A673 (cell line): ENCODE measurements at regions not wholly inside any gene's neighbourhood (a gene's known extent, or its start where the extent isn't known, plus 50 kb on each side); places are given as distances from the start of the nearest gene placed in this dataset.
A peak's percentile ranks its signal among the peaks of the same experiment; 100 is the strongest.

Source experiments
- BruUV-seq: library from RNA; stranded (reverse); fragments of 400-500 nt; replicated peaks from 2 replicates; lab custom pipeline; 2021; lab: Mats Ljungman, UMichigan
- CTCF ChIA-PET: fragments of 300-600 bp; sonication (Branson Sonifier 250); formaldehyde crosslinking; loops from one replicate; lab custom pipeline; 2022; ENCODE audit warnings: antibody characterized with exemption; lab: Charles Lee
- POLR2A ChIA-PET: fragments of 300-600 bp; sonication (Branson Sonifier 250); formaldehyde crosslinking; loops from one replicate; lab custom pipeline; 2022; ENCODE audit warnings: antibody characterized with exemption; ENCODE audit not compliant: low non-redundant PET; lab: Charles Lee
- DNase-seq: peaks from one replicate; pipeline ENCODE4 v3.0.0-alpha.2; 2015; ENCODE audit warnings: low spot score
- H3K27ac ChIP-seq: fragments of 200-600 bp; sonication (generic); 2 replicates; pipeline ENCODE4 v1.5.1; 2016; ENCODE audit warnings: mixed run types, low read depth, mild to moderate bottlenecking, mixed read lengths, antibody characterized with exemption, low read length; ENCODE audit not compliant: poor library complexity, severe bottlenecking
- H3K27me3 ChIP-seq: fragments of 200-600 bp; sonication (generic); replicated peaks from 2 replicates; pipeline ENCODE4 v1.6.1; 2017; ENCODE audit warnings: mixed run types, low read depth, mild to moderate bottlenecking, mixed read lengths, antibody characterized with exemption, low read length; ENCODE audit not compliant: insufficient read depth, poor library complexity
- H3K36me3 ChIP-seq: fragments of 200-600 bp; sonication (generic); 2 replicates; pipeline ENCODE4 v1.6.1; 2016; ENCODE audit warnings: mixed run types, mild to moderate bottlenecking, mixed read lengths, antibody characterized with exemption, low read length; ENCODE audit not compliant: insufficient read depth, poor library complexity, severe bottlenecking
- H3K4me1 ChIP-seq: fragments of 200-600 bp; sonication (generic); 2 replicates; pipeline ENCODE4 v1.6.1; 2017; ENCODE audit warnings: mixed run types, mild to moderate bottlenecking, mixed read lengths, antibody characterized with exemption, low read length; ENCODE audit not compliant: insufficient read depth, poor library complexity, severe bottlenecking
- H3K4me3 ChIP-seq: fragments of 200-600 bp; sonication (generic); 2 replicates; pipeline ENCODE4 v1.5.1; 2016; ENCODE audit warnings: low read depth, mixed run types, mild to moderate bottlenecking, mixed read lengths, low read length; ENCODE audit not compliant: poor library complexity, severe bottlenecking
- H3K9me3 ChIP-seq: fragments of 200-600 bp; sonication (generic); 2 replicates; pipeline ENCODE4 v1.6.1; 2016; ENCODE audit warnings: mixed run types, low read depth, mild to moderate bottlenecking, mixed read lengths, antibody characterized with exemption, low read length; ENCODE audit not compliant: poor library complexity, severe bottlenecking
- CTCF ChIP-seq: fragments of 300-800, 200-600 bp; sonication (generic); conservative IDR thresholded peaks from 2 replicates; pipeline ENCODE4 v1.5.1; 2017; ENCODE audit warnings: low read depth, mild to moderate bottlenecking, antibody characterized with exemption, low read length, moderate library complexity, mixed read lengths
- EZH2 ChIP-seq: fragments of 200-600 bp; sonication (generic); IDR thresholded peaks from 2 replicates; pipeline ENCODE4 v1.6.1; 2017; ENCODE audit warnings: borderline replicate concordance, low read depth, mild to moderate bottlenecking, mixed read lengths, antibody characterized with exemption, low read length; ENCODE audit not compliant: poor library complexity, severe bottlenecking
- intact Hi-C: fragments of 100-400 bp; cut with micrococcal nuclease; formaldehyde crosslinking; loops from one replicate; pipeline ENCODE4 v1.10.0; 2022; ENCODE audit not compliant: unreplicated experiment

DNA sequence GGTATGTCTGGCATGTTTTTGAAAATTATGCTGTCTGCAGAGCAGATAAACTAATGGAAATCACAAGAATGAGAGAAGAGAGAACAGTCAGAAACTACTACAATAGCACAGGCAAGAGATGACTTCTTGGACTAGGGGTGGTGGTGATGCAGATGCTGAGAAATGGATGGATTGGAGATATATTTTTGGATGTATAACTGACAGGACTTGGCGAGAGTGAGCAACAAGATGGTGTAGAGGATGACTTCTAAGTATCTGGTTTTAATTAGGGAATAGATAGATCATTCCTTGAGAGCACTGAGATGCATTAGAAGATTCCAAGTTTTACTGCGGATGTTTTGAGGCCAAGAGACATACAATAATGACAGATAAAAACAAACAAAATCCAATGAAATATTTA, 328.2 kb downstream of the PID1 start:
- H3K4me1 ChIP-seq = no peaks in the 10 kb centered on the region
- H3K27ac ChIP-seq = no peak overlapping the region
- ChIA-PET POLR2A (no interaction called here), CTCF (no interaction called here)
- H3K27me3 ChIP-seq = no peaks in the 10 kb centered on the region
- H3K4me3 ChIP-seq = no peak overlapping the region
- intact Hi-C loops = no loop called here
- TF ChIP-seq CTCF (no peak), EZH2 (no peak)
- H3K36me3 ChIP-seq = no peaks in the 10 kb centered on the region
- no TSS peak for BruUV-seq
- H3K9me3 ChIP-seq = no peaks in the 10 kb centered on the region
- no peak for DNase-seq

- no peaks in the 10 kb centered on the region for H3K27me3 ChIP-seq
Observed at GRCh38 chr2:228938629-228939028, 332.5 kb downstream of the PID1 start.

DNA sequence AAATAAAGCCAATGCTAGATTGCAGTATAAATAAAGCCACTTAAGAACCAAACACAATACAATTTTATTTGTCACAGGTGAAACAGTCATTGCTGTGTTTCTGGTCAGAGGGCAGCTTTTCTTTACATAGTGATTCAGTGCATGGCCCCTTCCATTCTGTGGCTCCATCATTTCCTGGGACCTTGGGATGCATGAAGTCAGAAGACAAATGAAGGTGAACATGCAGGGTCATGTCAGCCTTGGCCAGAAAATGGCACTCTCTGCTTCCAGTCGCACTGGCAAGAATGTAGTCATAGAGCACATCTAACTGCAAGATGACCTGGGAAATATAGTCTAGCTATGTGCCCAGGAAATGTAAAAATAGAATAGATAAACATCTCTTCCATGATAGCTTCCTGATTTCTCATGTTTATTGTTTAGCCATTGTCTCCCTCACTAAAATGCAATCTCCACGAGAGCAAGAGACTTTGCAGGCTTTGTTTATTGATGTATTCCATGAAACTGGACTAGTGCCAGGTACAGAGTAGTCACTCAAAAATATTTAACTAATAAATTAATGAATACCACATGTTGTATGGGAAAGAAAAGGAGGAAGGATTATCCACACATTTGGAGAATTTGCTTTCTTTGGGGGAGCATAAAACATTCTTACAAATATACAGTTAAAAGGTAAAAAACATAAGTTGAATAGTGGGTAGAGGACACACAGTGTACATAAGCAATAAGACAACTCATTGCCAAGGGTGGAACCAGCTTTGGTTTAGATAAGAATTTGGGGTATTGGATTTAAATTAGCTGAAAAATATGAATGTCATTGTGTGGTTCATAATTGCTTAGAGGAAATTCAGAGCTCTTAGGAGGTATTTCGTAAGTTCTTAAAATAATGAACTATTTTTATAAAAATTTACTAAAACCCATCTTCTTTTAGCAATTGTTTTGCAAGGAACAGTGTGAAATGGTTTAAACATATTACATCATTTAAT, 343.8 kb downstream of the PID1 start:
- H3K27me3 ChIP-seq = no peaks in the 10 kb centered on the region
- no peaks in the 10 kb centered on the region for H3K9me3 ChIP-seq
- BruUV-seq = no TSS peak
- no peak overlapping the region for H3K4me3 ChIP-seq
- intact Hi-C loops = no loop called here
- H3K36me3 ChIP-seq = no peaks in the 10 kb centered on the region
- ChIA-PET CTCF (no interaction called here), POLR2A (no interaction called here)
- no peak overlapping the region for H3K27ac ChIP-seq
- DNase-seq = peak; percentile 10
- TF ChIP-seq EZH2 = no peak
- no peak for TF ChIP-seq CTCF
- H3K4me1 ChIP-seq = no peaks in the 10 kb centered on the region

More at GRCh38 chr2:228938629-228939028, 332.5 kb downstream of the PID1 start:
- Histone ChIP-seq H3K9me3 (peaks cover 6% of the 10 kb centered on the region), H3K36me3 (no peaks in the 10 kb centered on the region), H3K27ac (no peak overlapping the region), H3K4me3 (no peak overlapping the region), H3K4me1 (no peaks in the 10 kb centered on the region)
- TF ChIP-seq CTCF (no peak), EZH2 (no peak)
- peak; percentile 13 for DNase-seq
- ChIA-PET CTCF (no interaction called here), POLR2A (no interaction called here)
- no TSS peak for BruUV-seq
- intact Hi-C loops = no loop called here
